MM.1S (cell line): ENCODE measurements at regions not wholly inside any gene's neighbourhood (a gene's known extent, or its start where the extent isn't known, plus 50 kb on each side); places are given as distances from the start of the nearest gene placed in this dataset.

Experiments
- DNase-seq: peaks from one replicate; pipeline ENCODE4 v3.0.0-alpha.2; 2015
- H2AFZ ChIP-seq: fragments of 300-600 bp; sonication (generic); 2 replicates; pipeline ENCODE4 v1.6.0; 2016; ENCODE audit warnings: antibody characterized with exemption, low read length
- H3F3A ChIP-seq: fragments of 300-600 bp; sonication (generic); 2 replicates; pipeline ENCODE4 v1.6.1; 2016; ENCODE audit warnings: mild to moderate bottlenecking, antibody characterized with exemption, low read length, moderate library complexity, mixed read lengths; ENCODE audit not compliant: insufficient read depth
- H3K27ac ChIP-seq: fragments of 300-600 bp; sonication (generic); 2 replicates; pipeline ENCODE4 v1.5.1; 2016; ENCODE audit warnings: mild to moderate bottlenecking, low read length
- H3K27me3 ChIP-seq: fragments of 300-600 bp; sonication (generic); replicated peaks from 2 replicates; pipeline ENCODE4 v1.6.0; 2016; ENCODE audit warnings: low read length; ENCODE audit not compliant: insufficient read depth
- H3K36me3 ChIP-seq: fragments of 300-600 bp; sonication (generic); replicated peaks from 2 replicates; pipeline ENCODE4 v1.6.1; 2016; ENCODE audit warnings: mild to moderate bottlenecking, low read length, mixed read lengths; ENCODE audit not compliant: insufficient read depth
- H3K4me1 ChIP-seq: fragments of 300-600 bp; sonication (generic); 2 replicates; pipeline ENCODE4 v1.6.1; 2016; ENCODE audit warnings: low read length, mixed read lengths
- H3K4me2 ChIP-seq: fragments of 300-600 bp; sonication (generic); 2 replicates; pipeline ENCODE4 v1.6.0; 2016; ENCODE audit warnings: low read depth, low read length
- H3K4me3 ChIP-seq: fragments of 300-600 bp; sonication (generic); 2 replicates; pipeline ENCODE4 v1.5.1; 2016; ENCODE audit warnings: low read length, mixed read lengths
- H3K79me2 ChIP-seq: fragments of 300-600 bp; sonication (generic); 2 replicates; pipeline ENCODE4 v1.6.1; 2016; ENCODE audit warnings: mixed run types, low read length, mixed read lengths
- H3K9ac ChIP-seq: fragments of 300-600 bp; sonication (generic); 2 replicates; pipeline ENCODE4 v1.6.1; 2016; ENCODE audit warnings: low read length, mixed read lengths
- H3K9me2 ChIP-seq: fragments of 300-600 bp; sonication (generic); replicated peaks from 2 replicates; pipeline ENCODE4 v1.6.1; 2016; ENCODE audit warnings: mild to moderate bottlenecking, low read length, mixed read lengths; ENCODE audit not compliant: insufficient read depth
- H3K9me3 ChIP-seq: fragments of 300-600 bp; sonication (generic); replicated peaks from 2 replicates; pipeline ENCODE4 v1.6.1; 2016; ENCODE audit warnings: mild to moderate bottlenecking, low read length, mixed read lengths; ENCODE audit not compliant: insufficient read depth
- H4K20me1 ChIP-seq: fragments of 300-600 bp; sonication (generic); 2 replicates; pipeline ENCODE4 v1.6.1; 2016; ENCODE audit warnings: mild to moderate bottlenecking, low read length, moderate library complexity, mixed read lengths; ENCODE audit not compliant: insufficient read depth
- CTCF ChIP-seq: fragments of 300-600 bp; sonication (generic); IDR thresholded peaks from 2 replicates; pipeline ENCODE4 v1.5.1; 2016; ENCODE audit warnings: antibody characterized with exemption, low read length, mixed read lengths
- EZH2 ChIP-seq: fragments of 300-600 bp; sonication (generic); optimal IDR thresholded peaks from 2 replicates; pipeline ENCODE3; 2017; ENCODE audit warnings: low read depth, mild to moderate bottlenecking, antibody characterized with exemption, low read length, mixed read lengths
- EZH2phosphoT487 ChIP-seq: fragments of 300-600 bp; sonication (generic); IDR thresholded peaks from 2 replicates; pipeline ENCODE4 v1.6.1; 2018; ENCODE audit warnings: antibody characterized with exemption, low read length

DNA sequence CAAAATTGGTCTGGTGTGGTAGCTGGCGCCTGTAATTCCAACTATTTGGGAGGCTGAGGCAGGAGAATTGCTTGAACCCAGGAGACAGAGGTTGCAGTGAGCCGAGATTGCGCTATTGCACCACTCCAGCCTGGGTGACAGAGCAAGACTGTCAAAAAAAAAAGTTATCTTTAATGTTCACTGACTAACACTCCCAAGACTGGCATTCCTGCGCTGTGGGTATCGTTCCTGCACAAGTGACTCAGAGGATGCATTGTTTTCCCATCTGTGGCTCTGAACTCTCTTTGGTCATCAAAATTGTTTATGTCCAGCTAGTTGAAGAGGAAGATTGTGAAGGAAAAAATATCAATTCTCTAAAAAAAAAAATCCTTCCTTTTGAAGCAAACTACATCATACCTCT, 539.0 kb downstream of the SOX11 start:
- DNase-seq = no peak
- Histone ChIP-seq H3K9me3 (no peaks in the 10 kb centered on the region), H3K4me3 (no peak overlapping the region), H3K4me1 (no peaks in the 10 kb centered on the region), H2AFZ (no peak overlapping the region), H3K27ac (no peak overlapping the region), H4K20me1 (no peaks in the 10 kb centered on the region), H3K27me3 (no peaks in the 10 kb centered on the region), H3K36me3 (no peaks in the 10 kb centered on the region), H3F3A (no peaks in the 10 kb centered on the region), H3K9ac (no peak overlapping the region), H3K79me2 (no peaks in the 10 kb centered on the region), H3K4me2 (no peak overlapping the region), H3K9me2 (no peaks in the 10 kb centered on the region)
- no peak for TF ChIP-seq CTCF

GRCh38 chr2:6233993-6234392, 541.8 kb downstream of the SOX11 start:
- no peaks in the 10 kb centered on the region for H3K9me2 ChIP-seq
- H3K79me2 ChIP-seq = no peaks in the 10 kb centered on the region
- no peak for DNase-seq
- H2AFZ ChIP-seq = no peak overlapping the region
- H3K4me2 ChIP-seq = no peak overlapping the region
- TF ChIP-seq EZH2phosphoT487 (no peak), EZH2 (no peak), CTCF (no peak)
- no peaks in the 10 kb centered on the region for H3K4me1 ChIP-seq
- no peaks in the 10 kb centered on the region for H3F3A ChIP-seq
- H3K4me3 ChIP-seq = no peak overlapping the region
- no peak overlapping the region for H3K27ac ChIP-seq
- H3K9ac ChIP-seq = no peak overlapping the region
- H3K36me3 ChIP-seq = no peaks in the 10 kb centered on the region
- H4K20me1 ChIP-seq = no peaks in the 10 kb centered on the region
- no peaks in the 10 kb centered on the region for H3K27me3 ChIP-seq
- no peaks in the 10 kb centered on the region for H3K9me3 ChIP-seq

GRCh38 chr2:6234702-6235101, 542.5 kb downstream of the SOX11 start:
- no peaks in the 10 kb centered on the region for H3K4me1 ChIP-seq
- DNase-seq = no peak

More at GRCh38 chr2:6234702-6235101, 542.5 kb downstream of the SOX11 start:
- Histone ChIP-seq H3K9me3 (no peaks in the 10 kb centered on the region), H3K9ac (no peak overlapping the region), H3K36me3 (no peaks in the 10 kb centered on the region), H3K9me2 (no peaks in the 10 kb centered on the region), H4K20me1 (no peaks in the 10 kb centered on the region), H3K79me2 (no peaks in the 10 kb centered on the region), H3K4me2 (no peak overlapping the region), H3K27me3 (no peaks in the 10 kb centered on the region), H3K4me3 (no peak overlapping the region), H3F3A (no peaks in the 10 kb centered on the region), H2AFZ (no peak overlapping the region), H3K27ac (no peak overlapping the region)
- TF ChIP-seq EZH2phosphoT487 (no peak), EZH2 (no peak), CTCF (no peak)
